OCI-LY1 (cell line): ENCODE measurements at regions not wholly inside any gene's neighbourhood (a gene's known extent, or its start where the extent isn't known, plus 50 kb on each side); places are given as distances from the start of the nearest gene placed in this dataset.

Source experiments
- EZH2 ChIP-seq: fragments of 200-600 bp; sonication (generic), shearing (Covaris generic); IDR thresholded peaks from 2 replicates; pipeline ENCODE4 v1.8.0; 2017; ENCODE audit warnings: borderline replicate concordance, mixed run types, mild to moderate bottlenecking, antibody characterized with exemption, low read length, moderate library complexity, mixed read lengths
- TF ChIP-seq, protein P1 (sequence below): fragments of 200-600 bp; sonication (generic), shearing (Covaris generic); IDR thresholded peaks from 2 replicates; pipeline ENCODE4 v1.5.1; 2017; ENCODE audit warnings: mild to moderate bottlenecking, antibody characterized with exemption, low read length, moderate library complexity, mixed read lengths

DNA sequence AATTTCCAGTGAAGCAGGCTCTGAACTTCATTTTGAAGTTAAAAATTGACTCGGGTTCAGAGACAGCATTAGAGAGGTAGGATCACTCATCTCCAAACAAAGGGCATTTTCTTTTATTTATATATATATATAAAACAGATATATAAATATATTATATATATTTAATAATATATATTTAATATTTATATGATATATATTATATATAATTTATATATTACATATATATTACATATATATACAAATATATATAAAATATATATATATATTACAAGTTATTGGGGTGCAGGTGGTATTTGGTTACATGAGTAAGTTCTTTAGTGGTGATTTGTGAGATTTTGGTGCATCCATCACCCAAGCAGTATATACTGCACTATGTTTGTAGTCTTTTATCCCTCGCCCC lies 320.8 kb downstream of the MAP2K6 start:
- TF ChIP-seq, protein P1, sequence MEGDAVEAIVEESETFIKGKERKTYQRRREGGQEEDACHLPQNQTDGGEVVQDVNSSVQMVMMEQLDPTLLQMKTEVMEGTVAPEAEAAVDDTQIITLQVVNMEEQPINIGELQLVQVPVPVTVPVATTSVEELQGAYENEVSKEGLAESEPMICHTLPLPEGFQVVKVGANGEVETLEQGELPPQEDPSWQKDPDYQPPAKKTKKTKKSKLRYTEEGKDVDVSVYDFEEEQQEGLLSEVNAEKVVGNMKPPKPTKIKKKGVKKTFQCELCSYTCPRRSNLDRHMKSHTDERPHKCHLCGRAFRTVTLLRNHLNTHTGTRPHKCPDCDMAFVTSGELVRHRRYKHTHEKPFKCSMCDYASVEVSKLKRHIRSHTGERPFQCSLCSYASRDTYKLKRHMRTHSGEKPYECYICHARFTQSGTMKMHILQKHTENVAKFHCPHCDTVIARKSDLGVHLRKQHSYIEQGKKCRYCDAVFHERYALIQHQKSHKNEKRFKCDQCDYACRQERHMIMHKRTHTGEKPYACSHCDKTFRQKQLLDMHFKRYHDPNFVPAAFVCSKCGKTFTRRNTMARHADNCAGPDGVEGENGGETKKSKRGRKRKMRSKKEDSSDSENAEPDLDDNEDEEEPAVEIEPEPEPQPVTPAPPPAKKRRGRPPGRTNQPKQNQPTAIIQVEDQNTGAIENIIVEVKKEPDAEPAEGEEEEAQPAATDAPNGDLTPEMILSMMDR = no peak
- TF ChIP-seq EZH2 = no peak
